Gastroesophageal sphincter (tissue), 4 donors: ENCODE measurements at regions not wholly inside any gene's neighbourhood (a gene's known extent, or its start where the extent isn't known, plus 50 kb on each side); places are given as distances from the start of the nearest gene placed in this dataset.

ENCODE experiments used
- ATAC-seq: fragments of 150-250 bp; one replicate; pipeline ENCODE4 v1.9.1; 2016; ENCODE audit warnings: mild to moderate bottlenecking, moderate library complexity
- H3K27ac ChIP-seq, 4 donors: fragments of 200-600 bp; sonication (generic) in 3 of 4; 1 replicate in 3 of 4; 2 replicates in 1 of 4; pipeline ENCODE4 v1.5.1; 2016 to 2019
- H3K27me3 ChIP-seq: fragments of 200-600 bp; sonication (generic); one replicate; pipeline ENCODE4 v1.5.1; 2019
- H3K36me3 ChIP-seq, 2 donors: fragments of 200-600 bp; sonication (generic); one replicate each; pipeline ENCODE4 v1.5.1; 2019; ENCODE audit warnings: control low read depth in 1 of 2
- H3K4me1 ChIP-seq, 3 donors: fragments of 200-600 bp; sonication (generic); 1 replicate in 2 of 3; 2 replicates in 1 of 3; pipeline ENCODE4 v1.5.1; 2016 to 2019; ENCODE audit warnings: control low read depth in 2 of 3
- H3K4me3 ChIP-seq, 2 donors: fragments of 200-600 bp; sonication (generic); one replicate each; pipeline ENCODE4 v1.5.1; 2019; ENCODE audit warnings: mild to moderate bottlenecking in 1 of 2, moderate library complexity in 1 of 2
- H3K9me3 ChIP-seq, 3 donors: fragments of 200-600 bp; sonication (generic); one replicate each; pipeline ENCODE4 v1.5.1; 2017 to 2019; ENCODE audit warnings: control low read depth in 2 of 3
- EP300 ChIP-seq: sonication (generic); formaldehyde crosslinking; IDR thresholded peaks from one replicate; pipeline ENCODE4 v1.6.1; 2017; ENCODE audit warnings: antibody characterized with exemption, mild to moderate bottlenecking
- POLR2A ChIP-seq, 2 donors: fragments of 450-650 bp; IDR thresholded peaks; one replicate each; pipeline ENCODE4 v1.6.1; 2017; ENCODE audit warnings: antibody characterized with exemption in 2 of 2, mild to moderate bottlenecking in 2 of 2, moderate library complexity in 1 of 2
- POLR2AphosphoS5 ChIP-seq: sonication (generic); formaldehyde crosslinking; IDR thresholded peaks from one replicate; pipeline ENCODE4 v1.6.1; 2017; ENCODE audit warnings: antibody characterized with exemption
- WGBS, 2 donors: methylation state at CpG; one replicate each; pipeline ENCODE4 v1.1.5; 2018; ENCODE audit warnings: low coverage in 1 of 2; 5-methylcytosine and 5-hydroxymethylcytosine counted together
- TF ChIP-seq, protein P1 (sequence below), 4 experiments: fragments of 200-600 bp in 2 of 4; fragments of 450-650 bp in 2 of 4; sonication (generic) in 1 of 4; IDR thresholded peaks; one replicate each; pipeline ENCODE4 v1.5.1; 2017 to 2019; ENCODE audit warnings: antibody characterized with exemption in 4 of 4, mild to moderate bottlenecking in 2 of 4, moderate library complexity in 2 of 4

- ATAC-seq, result no peak
- WGBS, 2 donors, result 83 to 86% methylated on average over 5 of the region's 5 CpGs
Observed at GRCh38 chr2:220782609-220783113, 789.4 kb downstream of the EPHA4 start.

DNA sequence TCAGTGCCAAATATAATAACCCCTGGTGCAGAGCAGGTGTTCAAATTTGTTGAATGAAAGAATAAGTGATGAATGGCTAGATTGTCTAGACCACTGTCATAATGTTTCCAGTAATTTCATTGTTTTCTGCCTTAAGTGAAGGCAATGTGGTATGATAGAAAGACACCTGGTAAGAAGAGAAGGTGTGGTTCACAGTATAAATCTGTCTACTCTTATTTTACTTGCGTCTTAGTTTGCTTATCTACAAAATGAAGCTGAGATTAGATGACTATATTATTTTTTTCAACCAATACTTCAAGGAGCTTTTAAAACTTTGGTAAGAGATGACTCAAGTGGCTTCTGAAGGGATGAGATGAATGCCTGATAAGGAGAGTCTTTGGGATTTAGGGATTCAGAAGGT lies 788.4 kb downstream of the EPHA4 start:
- Histone ChIP-seq H3K4me3 (no peak overlapping the region), H3K27me3 (no peaks in the 10 kb centered on the region), H3K27ac (no peak overlapping the region), H3K9me3 (peaks cover 0 to 5% (median 0%) of the 10 kb centered on the region in 3 donors), H3K4me1 (peaks cover 0 to 13% (median 0%) of the 10 kb centered on the region in 3 donors), H3K36me3 (no peaks in the 10 kb centered on the region)
- no peak for ATAC-seq
- WGBS, 2 donors, result 100% methylated on average over 1 of the region's 1 CpG
- TF ChIP-seq POLR2A (IDR thresholded peaks at IDR 0.05) (no peak), EP300 (no peak), POLR2AphosphoS5 (no peak)
- TF ChIP-seq, protein P1, sequence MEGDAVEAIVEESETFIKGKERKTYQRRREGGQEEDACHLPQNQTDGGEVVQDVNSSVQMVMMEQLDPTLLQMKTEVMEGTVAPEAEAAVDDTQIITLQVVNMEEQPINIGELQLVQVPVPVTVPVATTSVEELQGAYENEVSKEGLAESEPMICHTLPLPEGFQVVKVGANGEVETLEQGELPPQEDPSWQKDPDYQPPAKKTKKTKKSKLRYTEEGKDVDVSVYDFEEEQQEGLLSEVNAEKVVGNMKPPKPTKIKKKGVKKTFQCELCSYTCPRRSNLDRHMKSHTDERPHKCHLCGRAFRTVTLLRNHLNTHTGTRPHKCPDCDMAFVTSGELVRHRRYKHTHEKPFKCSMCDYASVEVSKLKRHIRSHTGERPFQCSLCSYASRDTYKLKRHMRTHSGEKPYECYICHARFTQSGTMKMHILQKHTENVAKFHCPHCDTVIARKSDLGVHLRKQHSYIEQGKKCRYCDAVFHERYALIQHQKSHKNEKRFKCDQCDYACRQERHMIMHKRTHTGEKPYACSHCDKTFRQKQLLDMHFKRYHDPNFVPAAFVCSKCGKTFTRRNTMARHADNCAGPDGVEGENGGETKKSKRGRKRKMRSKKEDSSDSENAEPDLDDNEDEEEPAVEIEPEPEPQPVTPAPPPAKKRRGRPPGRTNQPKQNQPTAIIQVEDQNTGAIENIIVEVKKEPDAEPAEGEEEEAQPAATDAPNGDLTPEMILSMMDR (IDR thresholded peaks at IDR 0.05), result no peak

More at GRCh38 chr2:220782609-220783113, 789.4 kb downstream of the EPHA4 start:
- peaks cover 0 to 13% (median 0%) of the 10 kb centered on the region in 3 donors for H3K4me1 ChIP-seq
- TF ChIP-seq POLR2A (IDR thresholded peaks at IDR 0.05) (no peak), POLR2AphosphoS5 (no peak), EP300 (no peak)
- TF ChIP-seq, protein P1 (IDR thresholded peaks at IDR 0.05), result no peak
- H3K4me3 ChIP-seq, result no peak overlapping the region
- no peak overlapping the region for H3K27ac ChIP-seq
- H3K27me3 ChIP-seq, result no peaks in the 10 kb centered on the region
- no peaks in the 10 kb centered on the region for H3K36me3 ChIP-seq
- peaks cover 0 to 5% (median 0%) of the 10 kb centered on the region in 3 donors for H3K9me3 ChIP-seq

GRCh38 chr2:220785178-220785577 lies 786.9 kb downstream of the EPHA4 start:
- no peak for ATAC-seq
- Histone ChIP-seq H3K9me3 (no peaks in the 10 kb centered on the region), H3K36me3 (no peaks in the 10 kb centered on the region), H3K4me1 (peaks cover 0 to 11% (median 0%) of the 10 kb centered on the region in 3 donors), H3K4me3 (no peak overlapping the region), H3K27ac (no peak overlapping the region), H3K27me3 (no peaks in the 10 kb centered on the region)
- WGBS, 2 donors, result 82 to 83% methylated on average over 4 of the region's 4 CpGs
- no peak for TF ChIP-seq POLR2A (IDR thresholded peaks at IDR 0.05)
- TF ChIP-seq POLR2AphosphoS5, result no peak
- TF ChIP-seq, protein P1 (IDR thresholded peaks at IDR 0.05), result no peak
- TF ChIP-seq EP300, result no peak

GRCh38 chr2:220786216-220786615 lies 785.9 kb downstream of the EPHA4 start:
- Histone ChIP-seq H3K27ac (no peak overlapping the region), H3K27me3 (no peaks in the 10 kb centered on the region), H3K36me3 (no peaks in the 10 kb centered on the region), H3K4me1 (peaks cover 0 to 5% (median 0%) of the 10 kb centered on the region in 3 donors), H3K4me3 (no peak overlapping the region), H3K9me3 (no peaks in the 10 kb centered on the region)
- TF ChIP-seq EP300, result no peak
- TF ChIP-seq POLR2A (IDR thresholded peaks at IDR 0.05), result no peak
- TF ChIP-seq, protein P1 (IDR thresholded peaks at IDR 0.05), result no peak
- TF ChIP-seq POLR2AphosphoS5, result no peak
- 84 to 96% methylated on average over 4 to 5 of the region's 5 CpGs for WGBS, 2 donors
- ATAC-seq, result no peak

GRCh38 chr2:220787251-220787650 lies 784.9 kb downstream of the EPHA4 start:
- TF ChIP-seq POLR2AphosphoS5 (no peak), EP300 (no peak)
- TF ChIP-seq, protein P1 (IDR thresholded peaks at IDR 0.05), result no peak
- Histone ChIP-seq H3K4me1 (peaks cover 0 to 5% (median 0%) of the 10 kb centered on the region in 3 donors), H3K9me3 (no peaks in the 10 kb centered on the region), H3K27ac (no peak overlapping the region), H3K36me3 (no peaks in the 10 kb centered on the region), H3K27me3 (no peaks in the 10 kb centered on the region), H3K4me3 (no peak overlapping the region)
- no peak for ATAC-seq
